COLO668 (cell line): ENCODE measurements at regions not wholly inside any gene's neighbourhood (a gene's known extent, or its start where the extent isn't known, plus 50 kb on each side); places are given as distances from the start of the nearest gene placed in this dataset.

Source experiments
- DNase-seq: peaks from one replicate; lab custom pipeline; 2025; ENCODE audit not compliant: unreplicated experiment; lab: John Stamatoyannopoulos, UW

DNA sequence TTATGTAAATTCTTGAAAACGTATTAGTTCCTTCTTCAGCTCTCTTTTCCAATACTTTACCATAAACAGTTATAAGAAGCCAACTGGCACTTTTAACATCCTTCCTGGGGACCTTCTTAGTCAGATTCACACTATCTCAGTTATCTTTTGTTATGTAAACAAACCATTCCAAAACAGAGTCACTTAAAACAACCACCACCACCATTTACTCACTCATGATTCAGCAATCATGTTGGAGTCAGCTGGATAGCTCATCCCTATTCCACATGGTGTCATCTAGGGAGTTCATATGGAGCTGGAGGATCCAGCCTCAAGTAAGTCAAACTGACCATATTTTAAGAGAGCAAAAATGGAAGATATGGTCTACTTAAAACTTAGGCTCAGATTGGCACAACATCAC is 240.3 kb upstream of the IRX3 start:
- no peak for DNase-seq

DNA sequence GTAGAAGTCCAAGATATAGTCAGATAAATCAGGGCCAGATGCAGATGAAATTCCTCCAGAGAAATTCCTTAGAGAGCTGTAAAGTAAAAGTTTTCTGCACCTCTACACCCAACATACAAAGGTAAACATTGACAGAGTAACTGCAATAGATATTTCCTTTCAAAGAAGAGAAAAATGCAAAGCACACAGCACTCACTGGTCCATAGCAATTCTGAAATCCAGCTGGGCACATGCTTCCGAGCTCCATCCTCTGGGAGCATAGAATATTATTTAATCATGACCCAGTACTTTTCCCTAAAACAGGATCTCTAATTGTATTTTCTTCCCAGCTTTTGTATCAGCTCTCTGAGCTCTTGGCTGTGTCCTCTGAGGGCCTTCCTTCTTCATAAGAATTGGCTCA is 239.5 kb upstream of the IRX3 start:
- DNase-seq = no peak

DNA sequence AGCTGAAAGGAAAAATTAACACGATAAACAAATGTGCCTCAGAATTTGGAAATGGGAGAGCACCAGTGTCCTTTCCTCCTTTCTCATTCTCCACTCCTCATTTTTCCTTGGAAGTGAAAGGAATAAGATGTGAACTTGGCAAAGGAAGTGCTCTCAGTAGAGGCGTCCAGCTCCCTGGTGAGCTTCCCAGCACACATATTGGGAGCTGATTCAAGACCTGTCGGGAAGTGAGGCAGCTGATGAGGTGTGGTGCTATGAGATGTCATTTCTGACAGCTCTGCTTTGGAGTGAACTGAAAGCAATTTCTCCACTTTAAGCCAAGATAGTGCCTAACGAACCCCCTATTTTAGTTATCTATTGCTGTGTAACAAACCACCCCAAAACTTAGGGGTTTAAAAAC is 238.5 kb upstream of the IRX3 start:
- DNase-seq = no peak

DNA sequence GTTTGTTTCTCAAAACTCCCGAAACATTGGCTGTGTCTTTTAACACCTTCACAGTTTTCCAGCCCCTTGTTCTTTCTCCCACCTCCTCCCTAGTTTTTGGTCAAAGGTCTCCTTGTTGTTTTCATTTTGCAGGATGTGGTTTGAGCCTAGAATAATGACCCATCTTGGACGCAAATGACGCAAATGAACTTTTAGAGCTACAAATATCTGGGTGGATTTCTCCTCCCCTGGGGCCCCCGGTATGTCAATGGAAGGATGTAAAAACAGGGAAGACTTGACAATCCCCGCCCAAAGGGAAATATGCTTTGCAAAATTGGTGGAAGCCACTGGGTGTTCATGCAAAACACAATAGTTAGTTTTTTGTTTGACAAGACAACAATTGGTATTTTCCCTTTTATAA is 236.0 kb upstream of the IRX3 start:
- DNase-seq = no peak

DNA sequence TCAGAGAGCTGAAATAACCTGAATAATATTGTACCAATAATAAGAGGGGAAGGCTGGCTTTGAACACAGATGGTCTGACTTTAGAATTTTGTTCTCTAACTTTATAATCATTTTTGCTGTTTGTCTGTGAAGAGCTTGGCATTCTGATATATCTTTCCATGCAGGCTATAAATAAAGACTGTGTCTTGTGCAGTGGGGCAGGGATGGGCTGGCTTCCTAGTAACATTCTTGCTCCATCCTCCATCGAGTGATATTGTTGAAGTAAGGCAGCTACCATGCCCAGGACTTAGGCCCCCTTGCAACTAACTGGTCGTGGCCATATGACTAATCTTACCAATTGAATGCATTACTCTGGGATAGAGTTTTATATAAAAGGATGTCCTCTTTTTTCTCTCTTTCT is 234.7 kb upstream of the IRX3 start:
- DNase-seq = no peak

DNA sequence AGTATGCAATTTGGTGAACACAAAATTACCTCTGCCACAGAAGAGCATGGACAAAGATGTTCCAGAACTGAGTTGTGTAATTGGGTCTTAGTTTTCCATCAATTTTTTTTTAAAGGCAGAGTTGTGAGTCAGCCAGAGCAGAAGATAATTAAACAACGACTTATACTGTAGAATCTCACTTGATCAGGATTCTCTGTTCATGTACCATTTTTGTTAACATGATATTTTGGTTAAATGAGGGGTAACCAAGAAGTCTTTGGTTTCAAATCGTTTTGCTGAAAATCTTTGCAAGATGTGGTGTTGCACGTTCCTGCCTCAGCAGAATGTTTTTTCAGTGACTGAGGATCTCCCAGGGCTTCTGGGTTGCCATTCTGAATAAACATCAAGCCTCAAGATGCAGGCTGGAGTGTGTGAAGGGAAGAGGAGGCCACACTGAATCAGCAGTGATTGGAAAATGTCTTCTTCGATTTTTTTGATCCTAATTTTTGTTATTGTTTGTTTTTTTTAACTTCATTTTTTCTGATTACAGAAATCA is 232.6 kb upstream of the IRX3 start:
- DNase-seq = no peak

DNA sequence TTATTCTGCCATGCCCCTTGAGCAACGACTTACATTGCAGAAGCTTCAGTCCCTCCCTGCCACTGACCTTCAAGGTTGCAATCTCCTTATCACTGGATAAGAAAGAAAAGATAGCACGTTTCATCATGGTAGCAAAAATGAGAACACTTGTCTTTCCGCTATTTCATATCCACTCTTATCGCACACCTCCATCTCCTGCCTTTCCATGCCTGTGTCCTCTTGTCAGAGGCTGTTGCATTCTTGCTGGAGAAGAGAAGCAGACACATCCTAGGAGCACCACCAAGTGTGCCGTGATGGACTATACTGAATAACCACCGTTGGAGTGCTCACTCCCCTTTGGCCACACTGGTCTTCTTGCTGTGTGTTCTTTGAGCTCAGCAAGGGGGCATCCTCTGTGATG is 230.6 kb upstream of the IRX3 start:
- DNase-seq = no peak

DNA sequence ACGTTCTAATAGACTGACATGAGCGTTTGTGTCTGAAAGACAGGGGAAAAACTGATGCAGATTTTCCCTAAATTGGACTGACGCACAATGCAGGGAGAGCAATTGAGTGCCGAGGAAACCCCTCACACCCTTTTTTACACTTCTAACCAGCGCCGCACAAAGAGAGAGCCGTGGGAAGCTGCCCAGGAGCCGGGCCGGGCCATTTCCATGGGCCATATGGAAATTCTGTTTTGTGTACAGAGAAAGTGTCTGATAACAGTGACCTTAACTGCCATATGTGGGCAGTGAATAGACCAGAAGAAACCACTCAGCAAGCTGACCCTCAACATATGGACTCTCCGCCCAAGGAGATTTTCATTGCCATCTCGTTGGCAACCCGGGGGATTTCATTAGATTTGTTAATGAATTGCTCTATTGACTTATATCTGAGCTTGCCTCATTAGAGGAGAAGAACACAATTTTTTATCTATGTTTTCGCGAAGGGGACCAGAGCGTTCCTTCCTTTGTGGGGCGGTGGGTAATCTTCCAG is 225.9 kb upstream of the IRX3 start:
- DNase-seq = no peak

DNA sequence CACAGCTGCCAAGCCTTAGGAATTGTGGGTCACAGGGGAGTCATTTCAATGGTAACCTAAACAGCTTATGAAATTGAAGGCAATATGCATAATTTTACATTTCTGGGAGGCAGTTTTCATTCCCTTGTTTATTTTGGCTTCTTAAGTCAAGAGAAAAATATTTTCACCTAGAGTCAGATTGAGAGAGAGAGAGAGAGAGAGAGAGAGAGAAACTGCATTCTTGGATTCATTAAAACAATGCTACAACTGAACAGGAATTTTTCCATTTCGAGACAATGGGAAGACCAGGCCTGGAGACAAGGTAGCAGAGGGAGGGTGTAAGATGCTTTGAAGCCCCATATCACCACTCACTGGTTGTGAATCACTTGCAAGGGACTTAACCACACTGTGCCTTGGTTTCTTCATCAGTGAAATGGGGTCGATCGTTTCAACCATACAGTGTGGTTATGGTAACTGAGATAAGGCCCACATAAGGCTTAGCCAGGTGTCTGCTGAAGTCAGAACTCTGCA is 224.7 kb upstream of the IRX3 start:
- no peak for DNase-seq

DNA sequence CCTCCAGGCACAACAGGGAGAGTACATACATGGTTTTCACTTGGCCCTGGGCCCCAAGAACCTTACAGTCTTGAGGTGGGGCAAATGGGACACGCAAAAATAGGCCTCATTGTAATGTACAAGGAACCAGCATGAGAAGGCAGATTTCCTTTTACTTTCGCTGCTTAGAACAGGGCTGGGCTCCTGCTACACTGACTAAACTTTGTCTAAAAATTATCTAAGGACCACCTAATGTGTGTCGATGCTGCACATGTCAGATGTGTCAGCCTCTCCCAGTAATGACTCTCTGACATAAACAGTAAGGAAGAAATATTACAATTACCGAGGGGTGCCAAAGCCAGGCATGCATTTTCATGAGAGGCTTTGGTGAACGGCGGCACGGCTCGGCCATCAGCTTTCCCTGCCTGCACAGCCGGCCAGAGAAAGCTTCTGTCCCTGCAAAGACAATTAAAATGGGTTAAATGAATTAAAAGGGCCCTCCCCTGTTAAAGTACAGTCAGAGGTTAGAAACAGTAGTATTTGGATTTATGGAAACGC is 224.2 kb upstream of the IRX3 start:
- no peak for DNase-seq

DNA sequence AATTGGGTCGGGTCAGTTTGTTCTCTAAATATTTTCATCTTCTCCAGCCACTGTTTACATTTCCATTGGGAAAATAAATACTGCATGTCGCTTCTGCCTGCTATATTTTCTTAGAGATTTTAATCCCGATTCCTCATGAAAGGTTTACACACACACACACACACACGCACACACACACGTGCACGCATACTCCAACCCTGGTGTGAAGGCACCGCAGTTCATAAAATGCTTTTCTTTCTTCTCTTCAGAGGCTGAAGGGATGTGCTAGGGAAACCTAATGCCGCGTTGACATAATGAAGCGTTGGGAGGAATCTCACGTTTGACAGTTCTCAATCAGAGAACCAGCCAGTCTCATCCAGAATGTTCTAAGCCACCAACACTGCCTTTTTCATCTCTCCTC is 222.9 kb upstream of the IRX3 start:
- no peak for DNase-seq

DNA sequence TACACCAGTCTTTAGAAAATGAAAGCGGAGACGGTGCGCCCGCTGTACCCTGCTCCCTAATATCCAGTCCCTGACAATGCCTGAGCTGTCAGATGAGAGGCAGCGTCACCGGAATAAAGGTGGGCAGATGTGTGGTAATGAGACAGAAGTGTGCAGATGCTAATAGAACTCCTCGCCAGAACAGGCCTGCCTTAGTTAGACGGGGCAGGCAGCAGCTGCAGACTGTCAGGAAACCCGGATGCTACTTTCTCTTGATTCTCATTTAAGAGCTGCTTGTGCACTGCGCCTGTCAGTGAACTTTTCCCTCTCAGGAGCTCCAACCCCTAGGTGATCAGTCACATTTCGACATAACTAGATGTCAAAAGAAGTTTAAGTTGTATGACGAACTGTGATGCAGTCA is 221.8 kb upstream of the IRX3 start:
- no peak for DNase-seq

DNA sequence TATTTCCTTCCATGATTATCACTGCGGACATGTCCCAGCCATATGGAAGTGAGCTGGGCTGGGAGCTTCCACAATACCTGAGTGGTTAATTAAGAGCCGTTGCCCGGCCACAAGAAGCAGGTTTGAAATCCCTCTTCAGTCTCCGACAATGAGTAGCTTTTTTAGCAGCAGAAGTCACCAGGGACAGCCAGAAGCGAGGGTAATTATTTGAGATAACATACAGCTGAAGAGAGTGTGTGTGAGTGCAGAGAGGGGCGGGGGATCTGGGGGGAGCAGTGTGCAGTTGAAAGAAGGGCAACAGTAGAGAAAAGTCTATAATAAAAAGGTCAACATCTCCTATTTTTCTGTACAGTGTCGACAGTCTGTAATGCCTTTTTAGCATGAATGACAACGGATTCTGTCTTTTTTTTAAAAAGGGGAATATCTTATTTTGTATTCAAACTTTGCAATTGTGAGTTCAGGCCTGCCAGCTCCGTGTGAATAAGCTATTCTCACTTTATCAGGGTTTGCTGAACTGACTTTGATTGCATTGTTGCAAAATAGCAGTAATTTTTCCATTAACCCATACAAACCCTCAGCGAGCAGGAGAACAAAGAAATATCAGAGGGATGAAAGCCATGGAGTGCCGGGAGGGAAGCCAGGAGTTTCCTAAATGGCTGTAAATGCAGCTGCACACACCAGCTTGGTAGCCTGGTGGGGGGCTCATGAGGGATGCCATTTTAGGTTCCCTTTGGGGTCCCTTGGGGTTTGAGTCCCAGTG is 220.3 kb upstream of the IRX3 start:
- no peak for DNase-seq

DNA sequence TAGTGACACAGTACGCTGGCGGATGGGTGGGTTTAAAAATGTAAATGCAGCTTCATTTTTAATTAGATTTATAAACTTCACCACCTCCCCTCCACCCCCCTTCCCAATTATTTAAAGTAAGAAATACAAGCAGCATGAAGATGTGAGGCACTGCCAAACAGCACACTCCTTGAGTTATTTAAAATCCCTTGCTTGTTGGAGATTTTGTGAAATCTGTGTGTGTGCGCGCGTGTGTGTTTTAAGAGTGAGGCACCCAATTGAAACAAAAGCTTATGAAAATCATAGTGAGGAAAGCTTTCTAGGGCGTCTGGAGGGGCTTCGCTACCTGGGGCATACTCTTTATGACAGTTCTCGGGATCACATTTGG is 219.6 kb upstream of the IRX3 start:
- no peak for DNase-seq

DNA sequence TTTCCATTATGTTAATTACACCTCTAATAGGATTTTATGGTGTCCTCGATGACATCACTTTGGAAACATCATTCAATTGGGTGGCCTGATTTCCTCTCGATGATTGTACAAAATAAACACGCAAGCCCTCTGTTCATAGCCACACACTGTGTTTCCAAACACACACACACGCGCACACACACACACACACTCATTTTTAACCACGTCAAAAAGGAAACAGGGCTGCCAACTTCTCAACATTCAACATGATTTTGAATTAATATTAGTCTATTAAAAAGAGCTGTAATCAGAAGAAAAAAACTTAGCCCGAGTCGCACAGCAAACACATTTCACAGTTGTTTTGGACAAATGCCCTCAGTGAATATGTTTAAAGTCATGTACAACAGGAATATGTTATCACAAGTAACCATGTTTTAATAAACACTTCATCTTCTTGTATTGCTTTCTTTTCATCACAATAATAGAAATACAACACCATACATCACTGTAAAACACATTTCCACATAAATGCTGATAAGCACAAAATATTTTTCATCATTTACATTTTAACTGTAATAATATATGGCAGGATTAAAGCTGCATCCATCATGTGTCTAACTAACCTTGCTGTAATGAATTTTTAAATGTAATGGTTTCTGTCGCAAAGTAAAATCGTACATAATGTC is 219.1 kb upstream of the IRX3 start:
- no peak for DNase-seq

DNA sequence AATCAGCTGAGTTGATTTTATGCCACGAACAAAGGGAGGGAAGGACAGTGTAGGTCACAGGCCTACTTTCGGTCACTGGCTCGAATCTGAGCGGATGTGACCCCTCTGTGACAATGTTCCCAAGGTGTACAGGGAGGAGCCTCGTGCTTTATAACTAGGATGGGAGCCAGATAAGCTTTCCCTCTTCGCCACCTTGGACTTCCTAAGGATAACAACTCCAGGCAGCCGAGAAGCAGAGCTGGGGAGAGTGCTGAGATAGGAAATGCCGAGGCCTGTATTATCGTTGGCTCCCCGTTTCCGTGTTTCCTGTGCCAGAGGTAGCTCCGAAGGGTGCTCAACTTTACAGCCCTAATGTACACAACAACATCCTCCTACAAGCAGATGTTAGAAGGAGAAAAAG is 217.8 kb upstream of the IRX3 start:
- no peak for DNase-seq

DNA sequence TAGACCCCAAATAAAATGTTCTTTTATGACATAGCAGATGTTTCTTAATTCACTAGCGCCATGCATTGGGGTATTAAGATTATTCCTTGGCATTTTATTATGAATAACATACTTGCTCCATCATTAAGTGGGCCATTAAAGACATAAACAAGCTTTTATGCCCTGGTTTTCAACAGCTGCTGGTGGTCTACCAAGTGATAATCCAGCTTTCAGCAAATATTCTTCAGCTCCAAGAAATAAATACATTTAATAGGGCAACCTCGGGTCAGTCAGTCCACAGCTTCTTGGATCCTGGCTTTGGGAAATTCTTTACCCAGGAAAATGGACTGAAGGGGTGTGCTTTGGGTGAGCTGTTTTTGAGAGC is 217.3 kb upstream of the IRX3 start:
- no peak for DNase-seq

DNA sequence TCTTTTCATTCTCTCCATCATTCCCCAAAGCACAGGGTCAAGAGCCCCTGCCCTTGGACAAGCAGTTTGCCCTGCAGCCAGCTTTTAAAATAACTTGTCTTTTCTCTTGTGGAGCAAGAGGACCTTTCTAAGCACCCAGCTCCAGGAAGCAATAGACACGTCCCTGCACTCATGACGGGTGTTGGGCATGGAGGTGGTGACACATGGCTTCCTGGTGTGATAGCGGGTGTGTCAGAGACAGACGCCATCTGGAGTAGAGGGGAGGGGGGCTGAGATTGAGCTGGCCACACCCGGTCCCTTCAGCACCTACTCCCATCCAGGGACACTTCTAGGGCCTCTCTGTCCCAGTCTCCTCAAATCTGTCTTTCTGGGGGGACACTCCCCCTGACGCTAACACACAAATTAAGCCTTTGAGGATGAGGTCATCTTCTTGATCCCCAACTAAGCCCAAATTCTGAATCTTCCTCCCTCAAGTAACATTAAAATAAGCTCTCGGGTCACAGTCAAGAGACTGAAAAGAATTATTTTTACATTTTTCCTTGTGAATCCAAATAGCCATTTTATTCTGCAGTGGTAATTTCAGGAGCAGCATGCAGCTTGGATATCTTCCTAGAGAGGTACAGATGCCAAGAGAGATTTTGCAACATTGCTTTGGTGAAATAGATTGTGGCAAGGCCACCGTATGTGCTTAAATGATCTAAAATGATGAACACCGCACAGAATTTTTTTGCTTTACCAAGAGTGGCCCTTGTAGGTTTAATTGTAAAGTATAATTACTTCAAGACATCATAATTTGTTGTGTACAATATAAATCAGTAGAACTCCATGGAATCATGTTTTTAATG is 216.6 kb upstream of the IRX3 start:
- DNase-seq = no peak

DNA sequence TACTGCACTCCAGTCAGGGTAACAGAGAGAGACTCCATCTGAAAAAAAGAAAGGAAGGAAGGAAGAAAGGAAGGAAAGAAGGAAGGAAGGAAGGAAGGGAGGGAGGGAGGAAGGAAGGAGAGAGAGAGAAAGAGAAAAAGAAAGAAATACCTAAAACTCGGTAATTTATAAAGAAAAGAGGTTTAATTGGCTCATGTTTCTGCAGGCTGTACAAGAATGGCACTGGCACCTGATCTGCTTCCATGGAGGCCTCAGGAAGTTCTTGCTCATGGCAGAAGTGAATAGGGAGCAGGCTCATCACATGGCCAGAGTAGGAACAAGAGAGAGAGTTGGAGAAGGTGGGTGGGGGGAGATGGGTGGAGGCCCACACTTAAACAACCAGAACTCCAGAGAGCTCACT is 215.2 kb upstream of the IRX3 start:
- no peak for DNase-seq

DNA sequence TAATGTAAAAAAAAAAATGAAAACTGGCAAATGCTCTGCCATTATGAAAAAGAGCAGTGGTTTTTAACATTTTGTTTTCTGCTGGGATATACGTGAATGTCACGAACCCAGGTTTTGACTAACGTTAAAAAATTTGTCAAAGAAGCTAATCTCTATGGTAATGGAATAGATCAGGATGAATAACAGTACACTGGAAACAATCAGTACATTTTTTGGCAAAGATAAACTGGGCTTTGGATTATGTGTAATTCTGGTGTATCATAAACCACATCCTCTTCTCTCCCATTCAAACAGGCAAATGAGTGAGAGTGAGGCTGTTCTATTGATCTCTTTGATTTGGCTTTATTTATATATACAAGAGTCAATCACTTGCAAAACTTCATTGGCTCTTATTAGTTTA is 207.0 kb upstream of the IRX3 start:
- no peak for DNase-seq

DNA sequence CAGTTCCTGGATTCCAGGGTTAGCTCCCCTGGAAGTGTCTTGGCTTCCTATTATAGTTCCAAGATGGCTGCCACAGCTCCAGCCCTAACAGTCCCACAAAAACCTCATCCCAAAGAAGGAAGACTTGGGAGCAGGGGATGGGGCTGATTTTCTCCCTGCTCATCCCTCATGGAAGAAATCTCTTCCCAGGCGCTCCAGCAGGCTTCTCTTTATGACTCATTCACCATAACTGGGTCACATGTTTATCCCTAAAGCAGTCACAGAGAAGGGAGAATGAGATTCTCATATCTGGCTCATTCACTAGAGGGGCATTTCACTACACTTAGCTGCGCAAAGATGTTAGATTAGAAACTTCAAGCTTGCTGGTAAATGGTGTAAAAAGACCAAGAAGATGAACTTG is 206.5 kb upstream of the IRX3 start:
- no peak for DNase-seq
